Sigmoid colon (tissue), 4 donors: ENCODE measurements at regions not wholly inside any gene's neighbourhood (a gene's known extent, or its start where the extent isn't known, plus 50 kb on each side); places are given as distances from the start of the nearest gene placed in this dataset.

Experiments used
- CTCF ChIP-seq, 4 experiments: fragments of 450-650 bp in 3 of 4; fragments of 200-600 bp in 1 of 4; IDR thresholded peaks; one replicate each; pipeline ENCODE4 v1.5.1; 2016 to 2019; ENCODE audit warnings: antibody characterized with exemption in 4 of 4, mild to moderate bottlenecking in 3 of 4, moderate library complexity in 2 of 4
- EP300 ChIP-seq, 4 donors: sonication (generic); formaldehyde crosslinking; IDR thresholded peaks; one replicate each; pipeline ENCODE4 v1.6.1; 2017; ENCODE audit warnings: antibody characterized with exemption in 4 of 4
- POLR2A ChIP-seq, 2 donors: fragments of 450-650 bp; IDR thresholded peaks; one replicate each; pipeline ENCODE4 v1.6.1; 2016; ENCODE audit warnings: antibody characterized with exemption in 2 of 2, mild to moderate bottlenecking in 2 of 2, moderate library complexity in 2 of 2

DNA sequence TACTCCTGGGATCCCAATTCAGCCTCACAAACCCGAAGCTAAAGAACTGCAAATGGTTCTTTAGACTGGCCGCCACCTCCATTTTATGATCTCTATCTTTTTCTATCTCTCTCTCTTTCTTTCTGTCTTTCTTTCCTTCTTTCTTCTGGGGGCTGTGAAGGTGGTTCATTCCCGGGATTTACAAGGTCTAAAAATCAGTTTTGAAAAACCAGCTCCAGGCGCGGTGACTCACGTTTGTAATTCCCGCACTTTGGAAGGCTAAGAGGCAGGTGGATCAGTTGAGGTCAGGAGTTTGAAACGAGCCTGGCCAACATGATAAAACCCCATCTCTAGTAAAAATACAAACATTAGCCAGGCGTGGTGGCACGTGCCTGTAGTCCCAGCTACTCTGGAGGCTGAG lies 67.2 kb upstream of the VASH1 start:
- TF ChIP-seq EP300 (IDR thresholded peaks at IDR 0.05): no peak
- no peak for TF ChIP-seq CTCF (IDR thresholded peaks at IDR 0.05)
- TF ChIP-seq POLR2A (IDR thresholded peaks at IDR 0.05): no peak
